HG03039 (cell line): ENCODE measurements at regions not wholly inside any gene's neighbourhood (a gene's known extent, or its start where the extent isn't known, plus 50 kb on each side); places are given as distances from the start of the nearest gene placed in this dataset.

Source experiments
- ATAC-seq: cut with Tn5 transposase; IDR thresholded peaks from one replicate; pipeline ENCODE4 v1.9.1; 2021; ENCODE audit warnings: mild to moderate bottlenecking, moderate library complexity; ENCODE audit not compliant: unreplicated experiment

- ATAC-seq: no peak
These were observed 296.5 kb upstream of the AZI2 start for GRCh38 chr3:28645149-28645548.

DNA sequence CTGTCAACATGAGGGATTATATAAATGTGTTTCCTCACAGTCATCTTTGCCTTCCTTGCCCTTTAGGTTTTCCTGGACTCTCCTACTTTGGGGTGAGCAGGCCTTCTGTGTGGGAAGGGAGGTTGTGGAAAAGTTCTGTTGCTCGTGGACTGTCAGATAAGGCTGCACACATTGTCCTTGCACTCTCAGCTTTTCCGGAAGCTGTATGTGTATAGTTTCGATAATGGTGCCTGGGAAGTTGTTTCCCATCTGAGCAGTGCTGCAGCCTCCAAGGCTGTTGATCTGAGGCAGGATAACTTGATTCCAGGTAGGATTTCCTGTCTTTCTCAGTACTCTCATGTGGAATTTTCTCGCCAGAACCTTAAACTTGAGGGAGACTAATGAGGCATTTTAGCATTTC is 297.8 kb upstream of the AZI2 start:
- ATAC-seq: no peak

DNA sequence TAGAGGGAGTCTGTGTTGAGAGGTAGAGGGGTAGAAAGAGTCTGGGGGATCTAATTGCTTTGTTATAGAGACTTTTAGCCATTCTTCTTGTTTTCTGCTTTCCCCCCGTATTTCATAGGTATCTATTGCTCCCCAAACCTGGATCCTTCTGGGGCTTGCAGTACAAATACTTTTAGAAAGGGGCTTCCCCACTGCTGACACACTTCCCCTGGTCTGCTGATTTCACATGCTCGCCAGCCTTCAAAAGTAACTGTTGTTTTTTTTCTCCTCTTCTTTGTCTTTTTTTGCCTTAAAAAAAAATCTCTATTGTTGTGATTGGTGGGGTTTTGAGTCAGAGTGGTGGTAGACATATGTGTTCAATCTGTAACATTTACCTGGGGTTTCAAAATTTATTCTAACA is 300.6 kb upstream of the AZI2 start:
- ATAC-seq: no peak

DNA sequence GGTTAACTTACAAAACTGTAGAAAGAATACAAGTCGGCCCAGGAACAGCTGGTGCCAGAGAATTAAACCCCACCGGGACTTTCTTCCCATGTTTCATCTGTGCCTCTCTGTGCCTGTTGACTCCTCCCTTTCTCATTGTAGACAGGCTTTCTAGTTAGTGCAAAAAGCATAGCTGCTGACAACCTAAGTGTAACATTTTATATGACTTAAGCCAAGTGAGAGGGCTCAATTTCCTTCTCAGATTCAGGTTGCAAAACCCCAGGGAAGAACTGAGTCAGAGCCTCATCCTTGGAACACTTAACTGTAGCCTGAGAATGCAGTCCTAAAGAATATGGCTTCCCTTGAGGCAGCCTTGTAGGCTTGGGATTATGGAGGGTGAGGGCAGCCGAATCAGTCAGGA is 302.5 kb upstream of the AZI2 start:
- ATAC-seq: no peak

GRCh38 chr3:28664123-28664522 is 315.5 kb upstream of the AZI2 start:
- ATAC-seq: no peak

DNA sequence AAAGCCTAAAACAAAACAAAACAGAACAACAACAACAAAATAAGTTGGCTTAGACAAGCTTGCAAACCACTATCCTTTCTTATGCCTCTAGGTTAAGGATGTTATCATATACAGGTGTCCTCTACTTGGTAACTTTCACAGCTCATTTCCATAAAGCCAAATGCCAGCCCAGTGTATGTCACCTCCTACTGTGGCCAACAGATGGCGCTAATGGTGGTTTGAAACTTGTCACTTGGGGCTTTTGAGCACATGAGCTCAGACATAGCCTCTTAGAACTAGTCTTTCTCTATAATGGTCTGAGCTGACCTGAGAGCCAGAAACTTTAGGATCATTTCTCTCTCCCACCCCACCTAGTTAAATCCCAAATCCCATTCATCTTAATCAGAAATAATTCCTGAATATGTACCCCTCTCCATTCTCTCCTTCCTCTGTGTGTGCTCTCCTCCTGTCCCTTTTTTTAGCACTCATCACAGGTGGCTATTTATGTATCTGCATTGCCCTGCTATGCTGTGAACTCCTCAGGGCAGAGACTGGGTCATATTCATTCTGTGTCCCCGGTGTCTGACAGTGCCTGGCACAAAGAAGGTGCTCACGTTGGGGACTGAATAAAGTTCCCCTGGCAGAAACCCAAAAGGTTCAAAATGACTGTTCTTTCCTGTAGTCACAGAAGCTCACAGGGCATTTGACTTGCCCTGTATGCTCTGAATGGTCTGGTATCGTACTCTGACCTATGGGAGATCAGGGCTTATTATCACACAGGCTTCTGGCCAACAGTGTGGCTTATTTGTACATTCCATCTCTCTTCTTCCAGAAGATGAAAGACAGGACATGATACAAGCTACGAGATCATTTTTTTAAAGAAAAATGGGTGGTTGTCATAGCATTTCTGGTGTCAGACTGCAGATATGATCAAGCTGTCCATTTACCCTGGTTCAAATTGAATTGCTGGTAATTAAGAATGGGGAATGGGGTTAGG is 319.3 kb upstream of the AZI2 start:
- peak; percentile 93 for ATAC-seq

DNA sequence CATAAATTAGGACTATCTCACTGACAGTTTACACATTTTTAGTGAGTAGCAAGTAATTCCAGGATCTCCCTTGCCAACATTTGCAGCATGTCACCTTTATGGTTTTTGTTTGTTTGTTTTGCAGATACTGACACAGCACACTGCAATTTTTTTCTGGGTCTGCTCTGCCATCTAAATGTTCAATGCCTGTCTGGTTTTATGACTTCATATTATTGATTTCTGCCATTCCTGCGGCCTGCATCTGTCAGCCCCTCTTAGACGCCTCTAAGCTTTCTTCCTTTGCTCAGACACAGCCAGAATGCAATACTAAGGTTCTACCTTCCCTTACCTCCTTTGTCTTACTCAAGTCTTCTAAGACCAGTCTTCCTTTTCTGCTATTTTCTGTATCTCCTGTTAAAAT is 321.2 kb upstream of the AZI2 start:
- no peak for ATAC-seq

DNA sequence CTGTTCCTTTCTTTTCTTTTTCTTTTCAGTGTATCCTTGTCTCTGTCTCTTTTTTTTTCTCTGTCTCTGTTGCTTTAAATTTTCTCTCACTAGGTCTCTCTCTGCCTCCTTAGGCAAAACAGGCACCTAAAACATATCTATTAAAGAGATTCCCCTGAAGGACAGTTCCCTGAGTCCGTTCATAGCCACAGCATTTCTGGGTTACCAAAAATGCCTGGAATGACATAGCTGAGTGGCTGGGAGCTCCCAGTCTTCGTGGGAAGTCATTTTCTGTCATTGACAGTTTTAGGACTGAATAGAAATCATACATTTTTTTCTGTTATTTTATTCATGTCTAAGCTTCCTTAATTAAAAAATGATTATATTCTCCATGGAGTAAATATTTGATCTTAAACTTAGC is 323.8 kb upstream of the AZI2 start:
- no peak for ATAC-seq

GRCh38 chr3:28673446-28673845 is 324.8 kb upstream of the AZI2 start:
- no peak for ATAC-seq

- no peak for ATAC-seq
These were observed 325.6 kb upstream of the AZI2 start for GRCh38 chr3:28674212-28674611.

- no peak for ATAC-seq
These were observed 329.0 kb upstream of the AZI2 start for GRCh38 chr3:28677581-28677980.

DNA sequence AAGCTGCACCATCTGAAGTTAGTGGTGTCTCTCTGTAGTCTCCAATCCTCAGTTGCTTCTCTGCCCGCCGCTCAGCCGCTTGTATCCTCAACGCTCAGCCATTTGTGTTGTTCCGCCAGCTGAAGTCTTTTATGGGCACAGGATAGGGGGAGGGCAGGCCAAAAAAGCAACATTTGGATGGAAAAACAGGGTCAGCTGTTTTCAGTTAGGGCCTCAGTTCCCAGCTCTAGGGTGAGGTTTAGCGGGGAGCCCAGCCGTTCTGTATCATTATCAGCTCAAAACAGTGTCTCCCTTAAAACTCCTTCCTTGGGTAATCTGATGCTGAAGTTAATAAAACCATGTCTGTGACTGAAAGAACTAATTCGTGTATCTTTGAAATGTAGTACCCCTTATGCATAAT is 329.5 kb upstream of the AZI2 start:
- ATAC-seq: no peak

DNA sequence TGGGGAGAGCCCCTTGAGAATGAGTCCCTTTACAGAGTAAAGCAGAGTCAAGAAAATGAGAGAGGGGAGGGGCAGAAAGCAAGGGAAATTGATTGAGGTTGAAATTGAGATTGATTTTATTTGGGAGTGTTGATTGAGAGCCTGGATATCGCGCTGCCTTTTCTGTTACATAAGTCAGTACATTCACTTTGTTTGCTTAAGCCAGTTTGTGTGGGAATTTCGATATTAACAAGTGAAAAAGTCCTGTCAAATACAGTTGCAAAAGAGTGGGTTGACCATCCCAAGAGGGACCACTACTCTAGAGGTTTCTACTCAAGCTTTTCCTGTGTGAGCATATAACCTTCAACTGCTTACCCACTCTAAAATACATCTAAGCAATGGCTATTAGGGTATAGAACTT is 331.4 kb upstream of the AZI2 start:
- ATAC-seq: no peak

DNA sequence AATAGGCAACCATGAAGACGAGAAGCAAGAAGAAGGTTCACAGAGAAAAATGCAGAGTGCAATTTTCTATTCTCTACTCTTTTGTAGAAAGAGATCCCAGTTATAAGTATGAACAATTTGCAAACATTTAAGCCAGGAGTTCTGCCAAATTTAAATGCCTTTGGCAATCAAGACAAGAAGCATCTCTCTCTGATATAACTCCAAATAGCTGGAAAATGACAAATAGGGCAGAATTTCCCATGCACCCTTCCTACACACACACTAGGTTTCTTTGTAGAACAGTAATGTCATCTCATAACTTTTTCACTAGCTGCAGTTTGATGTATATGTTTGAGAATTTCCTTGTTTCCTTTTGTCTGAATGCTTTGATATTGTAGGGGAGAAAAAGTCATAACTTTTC is 333.5 kb upstream of the AZI2 start:
- no peak for ATAC-seq

- ATAC-seq: no peak
These were observed 341.6 kb upstream of the AZI2 start for GRCh38 chr3:28690176-28690575.

DNA sequence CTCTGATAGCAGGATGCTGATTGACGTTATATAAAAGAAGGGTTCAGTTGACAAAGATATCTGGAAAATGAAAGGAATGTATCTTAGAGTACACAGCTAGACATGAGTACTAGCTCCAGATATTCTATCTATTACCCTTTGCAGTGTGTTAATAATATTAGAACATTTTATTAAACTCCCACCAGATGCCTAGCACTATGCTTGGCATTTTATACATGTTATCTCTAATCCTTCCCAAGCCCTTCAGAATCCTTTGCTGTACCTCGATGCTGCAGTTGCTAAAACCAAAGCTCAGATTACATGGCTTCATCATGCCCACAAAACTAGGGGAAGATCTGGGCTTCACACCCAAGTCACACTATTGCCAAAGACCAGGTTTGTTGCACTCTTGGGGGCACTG is 350.1 kb upstream of the AZI2 start:
- ATAC-seq: no peak

GRCh38 chr3:28699283-28699682 is 350.7 kb upstream of the AZI2 start:
- ATAC-seq: no peak

DNA sequence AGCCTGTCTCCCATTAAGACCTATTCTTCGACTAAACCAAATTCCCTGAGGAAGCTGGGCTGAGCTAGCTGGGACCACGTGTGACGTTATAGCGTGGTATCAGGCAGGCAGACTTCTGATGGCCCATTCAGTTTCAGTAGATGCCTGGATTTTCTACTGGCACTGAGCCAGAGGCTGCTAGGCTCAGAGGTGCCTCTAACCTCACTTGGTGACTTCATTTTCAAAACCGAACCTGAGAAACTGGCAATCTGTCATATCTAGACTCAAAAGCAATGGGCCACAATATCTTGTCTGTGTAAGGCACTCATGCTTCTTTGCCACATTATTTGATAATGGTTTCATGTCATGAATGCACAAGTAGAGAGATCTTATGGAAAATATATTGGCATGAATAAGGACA is 352.1 kb upstream of the AZI2 start:
- no peak for ATAC-seq

DNA sequence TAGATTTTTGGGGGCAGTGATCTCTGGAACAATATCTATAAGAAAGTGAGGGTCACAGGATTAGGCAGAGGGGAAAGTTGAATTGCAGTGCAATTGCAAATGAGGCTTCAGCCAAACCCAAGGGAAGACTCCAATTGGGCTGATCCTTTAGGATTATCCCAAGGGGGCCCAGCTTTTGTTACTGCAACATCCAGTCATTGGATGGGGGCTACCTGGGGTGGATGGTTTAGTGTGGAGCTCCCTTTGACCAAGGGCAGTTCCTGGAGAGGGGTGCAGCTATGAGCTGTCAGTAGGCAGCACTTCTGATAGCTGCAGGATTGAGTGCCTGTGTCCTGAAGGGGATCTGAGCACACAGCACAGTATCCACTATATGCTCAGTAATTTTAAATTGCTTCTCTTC is 355.2 kb upstream of the AZI2 start:
- no peak for ATAC-seq

DNA sequence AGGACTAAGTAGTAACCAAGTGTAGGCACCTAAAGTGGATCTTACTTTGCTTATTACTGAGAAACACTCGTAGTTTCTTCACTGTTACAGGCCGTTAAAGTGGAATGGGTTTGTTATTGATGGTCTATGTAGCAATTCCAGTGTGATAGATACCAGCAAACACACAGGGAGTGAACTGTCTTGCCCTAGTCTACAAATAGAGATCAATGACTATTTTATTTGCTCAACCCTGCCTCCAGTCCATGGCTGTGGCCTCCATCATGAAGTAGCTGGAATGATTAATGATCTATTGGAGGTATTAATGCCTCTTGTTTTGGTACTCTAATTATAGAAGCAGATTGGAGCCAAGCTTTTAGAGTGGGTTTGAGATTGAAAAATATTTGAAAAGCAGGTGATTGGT is 362.7 kb upstream of the AZI2 start:
- no peak for ATAC-seq

GRCh38 chr3:28716939-28717338 is 368.3 kb upstream of the AZI2 start:
- ATAC-seq: no peak

- ATAC-seq: no peak
These were observed 369.6 kb upstream of the AZI2 start for GRCh38 chr3:28718074-28718849.
